Right lobe of liver (tissue), 6 donors: ENCODE measurements at regions not wholly inside any gene's neighbourhood (a gene's known extent, or its start where the extent isn't known, plus 50 kb on each side); places are given as distances from the start of the nearest gene placed in this dataset.
"Not testable (repeated sequence)": the region's sequence is repeated elsewhere in the genome, so short reads cannot be mapped to it uniquely, and the experiment has no call there.

Source experiments
- ATAC-seq, 4 donors: fragments of 200-7000 bp; cut with Tn5 transposase; one replicate each; pipeline ENCODE4 v1.9.1; 2020; ENCODE audit warnings: mild to moderate bottlenecking in 4 of 4, moderate library complexity in 4 of 4
- DNase-seq, 3 donors: peaks; one replicate each; pipeline ENCODE4 v3.0.0-alpha.2; 2020
- H3K27ac ChIP-seq, 3 donors: fragments of 200-600 bp; one replicate each; pipeline ENCODE4 v1.8.0; 2022
- H3K27me3 ChIP-seq, 2 donors: fragments of 200-600 bp; one replicate each; pipeline ENCODE4 v1.8.0; 2022
- H3K36me3 ChIP-seq, 4 donors: fragments of 200-600 bp; sonication (generic) in 1 of 4; one replicate each; pipeline versions ENCODE4 v1.5.1 to v1.8.0; 2017 to 2022; ENCODE audit warnings: control low read depth in 1 of 4
- H3K4me1 ChIP-seq, 4 donors: fragments of 200-600 bp; sonication (generic) in 1 of 4; one replicate each; pipeline versions ENCODE4 v1.5.1 to v1.8.0; 2017 to 2022; ENCODE audit warnings: control low read depth in 1 of 4
- H3K4me3 ChIP-seq, 3 donors: fragments of 200-600 bp; one replicate each; pipeline ENCODE4 v1.8.0; 2022
- H3K9me3 ChIP-seq, 4 donors: fragments of 200-600 bp; sonication (generic) in 1 of 4; one replicate each; pipeline versions ENCODE4 v1.5.1 to v1.8.0; 2017 to 2022; ENCODE audit warnings: control low read depth in 1 of 4
- POLR2A ChIP-seq: fragments of 450-650 bp; IDR thresholded peaks from one replicate; pipeline ENCODE4 v1.6.1; 2017; ENCODE audit warnings: antibody characterized with exemption, mild to moderate bottlenecking
- WGBS: methylation state at CpG from one replicate; pipeline ENCODE4 v1.1.6; 2018; ENCODE audit warnings: low coverage, low lambda C conversion rate; ENCODE audit not compliant: insufficient coverage; ENCODE audit errors: missing lambda C conversion rate; 5-methylcytosine and 5-hydroxymethylcytosine counted together
- intact Hi-C, 2 donors: fragments of 100-400 bp; cut with DNase I; formaldehyde crosslinking; loops; one replicate each; pipeline versions ENCODE4 v1.11.2 to v1.14.1; 2022
- TF ChIP-seq, protein P1 (sequence below), 4 donors: fragments of 200-600 bp in 3 of 4; fragments of 450-650 bp in 1 of 4; IDR thresholded peaks; one replicate each; pipeline versions ENCODE4 v1.5.1 to v1.8.0; 2016 to 2022; ENCODE audit warnings: antibody characterized with exemption in 4 of 4, mild to moderate bottlenecking in 2 of 4
- donor health status: DM: no; HTN: yes; CAD: no.
- donor health status: DM: no; HTN: no; CAD: no.
- donor health status: DM: no; HTN: no; CAD: no.
- donor health status: DM: no; HTN: yes; CAD: no.
- donor health status: DM: no; HTN: yes; CAD: no.

DNA sequence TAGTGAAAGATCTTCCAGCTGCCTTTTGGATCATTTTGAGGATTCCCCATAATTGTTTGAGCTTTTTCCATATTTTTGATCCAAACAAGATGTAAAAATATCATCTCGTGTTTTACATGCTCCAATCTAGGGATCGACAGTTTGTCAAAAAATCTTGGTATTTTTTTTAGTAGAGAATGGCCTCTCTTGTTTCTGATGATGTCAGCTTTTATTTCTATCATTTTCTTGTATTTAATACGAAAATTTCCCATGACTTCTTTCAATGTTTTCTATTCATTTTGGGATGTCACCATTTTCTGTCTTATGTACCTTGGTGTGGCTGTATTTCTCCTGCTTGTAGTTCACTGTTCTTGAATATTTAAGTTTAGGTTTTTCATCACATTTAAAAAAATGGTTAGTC is 812.0 kb upstream of the NCAM2 start:
- Histone ChIP-seq H3K9me3 (no peaks in the 10 kb centered on the region), H3K27me3 (no peaks in the 10 kb centered on the region), H3K36me3 (no peaks in the 10 kb centered on the region), H3K4me3 (no peak overlapping the region), H3K27ac (no peak overlapping the region), H3K4me1 (no peaks in the 10 kb centered on the region)
- ATAC-seq = no peak
- no peak for DNase-seq
- TF ChIP-seq POLR2A = no peak
- TF ChIP-seq, protein P1, sequence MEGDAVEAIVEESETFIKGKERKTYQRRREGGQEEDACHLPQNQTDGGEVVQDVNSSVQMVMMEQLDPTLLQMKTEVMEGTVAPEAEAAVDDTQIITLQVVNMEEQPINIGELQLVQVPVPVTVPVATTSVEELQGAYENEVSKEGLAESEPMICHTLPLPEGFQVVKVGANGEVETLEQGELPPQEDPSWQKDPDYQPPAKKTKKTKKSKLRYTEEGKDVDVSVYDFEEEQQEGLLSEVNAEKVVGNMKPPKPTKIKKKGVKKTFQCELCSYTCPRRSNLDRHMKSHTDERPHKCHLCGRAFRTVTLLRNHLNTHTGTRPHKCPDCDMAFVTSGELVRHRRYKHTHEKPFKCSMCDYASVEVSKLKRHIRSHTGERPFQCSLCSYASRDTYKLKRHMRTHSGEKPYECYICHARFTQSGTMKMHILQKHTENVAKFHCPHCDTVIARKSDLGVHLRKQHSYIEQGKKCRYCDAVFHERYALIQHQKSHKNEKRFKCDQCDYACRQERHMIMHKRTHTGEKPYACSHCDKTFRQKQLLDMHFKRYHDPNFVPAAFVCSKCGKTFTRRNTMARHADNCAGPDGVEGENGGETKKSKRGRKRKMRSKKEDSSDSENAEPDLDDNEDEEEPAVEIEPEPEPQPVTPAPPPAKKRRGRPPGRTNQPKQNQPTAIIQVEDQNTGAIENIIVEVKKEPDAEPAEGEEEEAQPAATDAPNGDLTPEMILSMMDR (IDR thresholded peaks at IDR 0.05) = no peak
- intact Hi-C loops = no loop called here
- 37% methylated on average over 3 of the region's 3 CpGs for WGBS

DNA sequence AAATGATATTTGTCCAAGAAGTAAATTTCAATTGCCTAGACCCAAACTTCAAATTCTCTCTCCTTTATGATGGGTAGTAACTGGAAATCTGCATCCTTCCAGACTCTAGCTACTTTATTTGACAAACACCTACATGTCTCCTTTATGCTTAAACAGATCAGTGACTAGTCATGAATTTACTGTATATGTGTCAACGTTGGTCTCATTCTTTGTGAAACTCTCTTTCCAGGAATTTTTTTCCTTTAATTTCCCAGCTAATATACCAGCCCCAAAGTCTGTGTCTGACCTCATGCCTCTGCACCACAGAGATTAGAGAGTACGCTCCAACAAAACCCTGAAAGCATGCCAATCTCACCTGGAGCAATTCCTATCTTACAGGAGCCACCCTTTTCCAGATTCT is 811.2 kb upstream of the NCAM2 start:
- DNase-seq (no peak), ATAC-seq (no peak)
- intact Hi-C loops = no loop called here
- Histone ChIP-seq H3K9me3 (no peaks in the 10 kb centered on the region), H3K4me1 (no peaks in the 10 kb centered on the region), H3K36me3 (no peaks in the 10 kb centered on the region), H3K4me3 (no peak overlapping the region), H3K27ac (no peak overlapping the region), H3K27me3 (no peaks in the 10 kb centered on the region)
- 36% methylated on average over 2 of the region's 2 CpGs for WGBS
- no peak for TF ChIP-seq POLR2A
- TF ChIP-seq, protein P1 (IDR thresholded peaks at IDR 0.05) = no peak

GRCh38 chr21:20201323-20201722 is 796.9 kb upstream of the NCAM2 start:
- H3K9me3 ChIP-seq, H3K4me1 ChIP-seq, H3K27ac ChIP-seq, ATAC-seq, DNase-seq, H3K36me3 ChIP-seq, H3K4me3 ChIP-seq, H3K27me3 ChIP-seq, intact Hi-C loops: not testable (repeated sequence)
- WGBS = 65% methylated on average over 4 of the region's 4 CpGs

DNA sequence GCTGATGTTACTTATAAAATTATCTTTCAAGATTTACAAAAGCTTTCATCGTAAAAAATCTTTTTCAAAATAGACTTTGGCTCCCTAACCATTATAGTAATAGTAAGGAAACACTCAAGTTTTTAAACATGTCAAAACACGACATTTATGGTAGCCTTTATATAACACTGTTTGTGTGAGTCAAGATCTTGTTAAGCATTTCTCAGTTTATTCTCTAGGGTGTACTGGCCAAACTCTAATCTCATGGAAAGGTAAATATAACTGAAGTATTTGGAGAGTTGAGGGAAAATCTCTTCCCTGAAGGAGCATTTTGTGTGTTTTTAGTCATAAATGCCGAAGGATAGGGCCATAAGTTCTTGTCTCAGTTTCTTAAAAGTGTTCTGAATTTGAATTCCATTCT is 790.9 kb upstream of the NCAM2 start:
- WGBS = 35% methylated on average over 3 of the region's 3 CpGs
- DNase-seq (no peak), ATAC-seq (no peak)
- Histone ChIP-seq H3K27me3 (no peaks in the 10 kb centered on the region), H3K4me3 (no peak overlapping the region), H3K36me3 (no peaks in the 10 kb centered on the region), H3K9me3 (no peaks in the 10 kb centered on the region), H3K4me1 (no peaks in the 10 kb centered on the region), H3K27ac (no peak overlapping the region)
- intact Hi-C loops = no loop called here
- TF ChIP-seq POLR2A = no peak
- TF ChIP-seq, protein P1 (IDR thresholded peaks at IDR 0.05) = no peak

DNA sequence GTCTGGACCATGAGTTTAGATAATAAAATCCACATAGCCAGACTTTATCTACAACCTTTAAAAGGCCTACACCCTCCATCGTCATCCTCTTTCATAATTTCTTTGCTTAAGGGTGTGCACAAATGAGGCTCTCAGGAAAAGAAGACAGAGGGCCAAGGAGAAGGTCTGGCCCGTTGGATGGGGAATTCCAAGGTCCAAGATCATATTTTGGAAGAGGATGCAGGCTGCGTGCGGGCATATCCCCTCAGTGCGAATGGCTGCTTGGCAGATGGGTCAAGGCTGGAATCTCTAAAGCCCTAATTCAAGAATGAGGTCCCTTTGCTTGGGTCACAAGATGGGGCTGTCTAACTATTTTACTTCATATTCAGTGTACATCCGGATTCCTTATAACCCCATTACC is 782.2 kb upstream of the NCAM2 start:
- Histone ChIP-seq H3K4me3 (no peak overlapping the region), H3K4me1 (no peaks in the 10 kb centered on the region), H3K27ac (no peak overlapping the region), H3K27me3 (no peaks in the 10 kb centered on the region), H3K36me3 (no peaks in the 10 kb centered on the region), H3K9me3 (no peaks in the 10 kb centered on the region)
- DNase-seq (no peak), ATAC-seq (no peak)
- 67% methylated on average over 6 of the region's 6 CpGs for WGBS
- intact Hi-C loops = no loop called here
- TF ChIP-seq, protein P1 (IDR thresholded peaks at IDR 0.05) = no peak
- no peak for TF ChIP-seq POLR2A
